Transverse colon (tissue), 4 donors: ENCODE measurements at regions not wholly inside any gene's neighbourhood (a gene's known extent, or its start where the extent isn't known, plus 50 kb on each side); places are given as distances from the start of the nearest gene placed in this dataset.

Experiments used
- CTCF ChIP-seq, 5 experiments: fragments of 200-600 bp in 3 of 5; fragments of 450-650 bp in 2 of 5; sonication (generic) in 3 of 5; IDR thresholded peaks; 1 replicate in 2 of 5; 2 replicates in 3 of 5; pipeline ENCODE4 v1.5.1; 2016 to 2017; ENCODE audit warnings: antibody characterized with exemption in 5 of 5, inconsistent platforms in 3 of 5, mild to moderate bottlenecking in 2 of 5, moderate library complexity in 1 of 5
- EP300 ChIP-seq: sonication (generic); formaldehyde crosslinking; IDR thresholded peaks from one replicate; pipeline ENCODE4 v1.6.1; 2017; ENCODE audit warnings: antibody characterized with exemption, low read depth
- POLR2AphosphoS5 ChIP-seq, 3 donors: sonication (generic); formaldehyde crosslinking; IDR thresholded peaks; one replicate each; pipeline ENCODE4 v1.6.1; 2016; ENCODE audit warnings: antibody characterized with exemption in 3 of 3

- TF ChIP-seq POLR2AphosphoS5 (IDR thresholded peaks at IDR 0.05) (no peak), CTCF (IDR thresholded peaks at IDR 0.05) (no peak), EP300 (no peak)
Observed at GRCh38 chr12:25877446-25877845, 81.0 kb upstream of the RASSF8 start.
